Body of pancreas (tissue), 4 donors: ENCODE measurements at regions not wholly inside any gene's neighbourhood (a gene's known extent, or its start where the extent isn't known, plus 50 kb on each side); places are given as distances from the start of the nearest gene placed in this dataset.

ENCODE experiments used
- ATAC-seq: fragments of 150-250 bp; one replicate; pipeline ENCODE4 v1.9.1; 2016
- DNase-seq, 4 donors: peaks; one replicate each; pipeline ENCODE4 v3.0.0-alpha.2; 2019
- H3K27ac ChIP-seq, 4 donors: fragments of 200-600 bp; sonication (generic); 1 replicate in 3 of 4; 2 replicates in 1 of 4; pipeline versions ENCODE4 v1.5.1 to v1.6.1; 2016 to 2019; ENCODE audit warnings: mild to moderate bottlenecking in 1 of 4, mixed read lengths in 1 of 4, moderate library complexity in 1 of 4
- H3K27me3 ChIP-seq, 2 donors: fragments of 200-600 bp; sonication (generic); one replicate each; pipeline ENCODE4 v1.6.0; 2016; ENCODE audit warnings: mild to moderate bottlenecking in 1 of 2
- H3K36me3 ChIP-seq, 2 donors: fragments of 200-600 bp; sonication (generic); replicated peaks in 1 of 2; 2 replicates each; pipeline ENCODE4 v1.5.1; 2016; ENCODE audit warnings: low read depth in 2 of 2; ENCODE audit not compliant: insufficient read depth in 1 of 2
- H3K4me1 ChIP-seq: fragments of 200-600 bp; sonication (generic); one replicate; pipeline ENCODE4 v1.6.0; 2016
- H3K4me3 ChIP-seq, 2 donors: fragments of 200-600 bp; sonication (generic); 1 replicate in 1 of 2; 2 replicates in 1 of 2; pipeline ENCODE4 v1.5.1; 2016 to 2019
- H3K9me3 ChIP-seq, 3 donors: fragments of 200-600 bp; sonication (generic); 1 replicate in 2 of 3; 2 replicates in 1 of 3; pipeline ENCODE4 v1.5.1; 2016
- POLR2A ChIP-seq, 3 donors: fragments of 450-650 bp; IDR thresholded peaks; one replicate each; pipeline ENCODE4 v1.6.1; 2016; ENCODE audit warnings: antibody characterized with exemption in 3 of 3, mild to moderate bottlenecking in 2 of 3
- WGBS, 2 donors: methylation state at CpG; one replicate each; pipeline ENCODE4 v1.1.5; 2017; 5-methylcytosine and 5-hydroxymethylcytosine counted together
- intact Hi-C: fragments of 100-400 bp; cut with DNase I; formaldehyde crosslinking; loops from one replicate; pipeline ENCODE4 v1.15.1; 2023
- TF ChIP-seq, protein P1 (sequence below), 7 experiments: fragments of 450-650 bp in 4 of 7; fragments of 200-600 bp in 3 of 7; sonication (generic) in 3 of 7; IDR thresholded peaks; one replicate each; pipeline ENCODE4 v1.5.1; 2016 to 2019; ENCODE audit warnings: antibody characterized with exemption in 7 of 7

DNA sequence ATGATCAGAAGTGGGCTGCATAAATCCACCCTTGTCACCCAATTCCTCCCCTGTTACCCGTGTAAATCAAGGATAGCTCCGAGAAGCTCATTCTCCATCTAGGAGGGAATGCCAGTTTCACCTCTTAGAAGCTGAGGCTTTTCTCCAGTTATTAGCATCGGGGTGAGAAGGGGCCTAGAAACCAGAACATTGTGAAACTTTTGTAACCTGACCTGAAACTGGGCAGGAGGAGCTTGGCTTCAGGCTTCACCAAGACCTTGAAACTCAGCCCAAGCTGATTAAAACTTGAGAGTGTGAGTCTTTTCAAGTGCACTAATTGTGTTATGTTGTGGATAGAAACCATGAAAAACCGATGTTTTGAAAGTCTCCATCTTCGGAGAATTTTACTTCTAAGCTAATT is 103.1 kb downstream of the BMP2 start:
- ATAC-seq = peak; percentile 60
- Histone ChIP-seq H3K27me3 (no peaks in the 10 kb centered on the region), H3K4me3 (no peak overlapping the region), H3K9me3 (no peaks in the 10 kb centered on the region), H3K27ac (no peak overlapping the region), H3K4me1 (peaks cover 6% of the 10 kb centered on the region), H3K36me3 (no peaks in the 10 kb centered on the region)
- intact Hi-C loops = no loop called here
- peak; percentile 13 to 51 (median 32) for DNase-seq
- TF ChIP-seq, protein P1, sequence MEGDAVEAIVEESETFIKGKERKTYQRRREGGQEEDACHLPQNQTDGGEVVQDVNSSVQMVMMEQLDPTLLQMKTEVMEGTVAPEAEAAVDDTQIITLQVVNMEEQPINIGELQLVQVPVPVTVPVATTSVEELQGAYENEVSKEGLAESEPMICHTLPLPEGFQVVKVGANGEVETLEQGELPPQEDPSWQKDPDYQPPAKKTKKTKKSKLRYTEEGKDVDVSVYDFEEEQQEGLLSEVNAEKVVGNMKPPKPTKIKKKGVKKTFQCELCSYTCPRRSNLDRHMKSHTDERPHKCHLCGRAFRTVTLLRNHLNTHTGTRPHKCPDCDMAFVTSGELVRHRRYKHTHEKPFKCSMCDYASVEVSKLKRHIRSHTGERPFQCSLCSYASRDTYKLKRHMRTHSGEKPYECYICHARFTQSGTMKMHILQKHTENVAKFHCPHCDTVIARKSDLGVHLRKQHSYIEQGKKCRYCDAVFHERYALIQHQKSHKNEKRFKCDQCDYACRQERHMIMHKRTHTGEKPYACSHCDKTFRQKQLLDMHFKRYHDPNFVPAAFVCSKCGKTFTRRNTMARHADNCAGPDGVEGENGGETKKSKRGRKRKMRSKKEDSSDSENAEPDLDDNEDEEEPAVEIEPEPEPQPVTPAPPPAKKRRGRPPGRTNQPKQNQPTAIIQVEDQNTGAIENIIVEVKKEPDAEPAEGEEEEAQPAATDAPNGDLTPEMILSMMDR (IDR thresholded peaks at IDR 0.05) = no peak
- TF ChIP-seq POLR2A (IDR thresholded peaks at IDR 0.05) = no peak
- 28 to 37% methylated on average over 5 of the region's 5 CpGs for WGBS, 2 donors

DNA sequence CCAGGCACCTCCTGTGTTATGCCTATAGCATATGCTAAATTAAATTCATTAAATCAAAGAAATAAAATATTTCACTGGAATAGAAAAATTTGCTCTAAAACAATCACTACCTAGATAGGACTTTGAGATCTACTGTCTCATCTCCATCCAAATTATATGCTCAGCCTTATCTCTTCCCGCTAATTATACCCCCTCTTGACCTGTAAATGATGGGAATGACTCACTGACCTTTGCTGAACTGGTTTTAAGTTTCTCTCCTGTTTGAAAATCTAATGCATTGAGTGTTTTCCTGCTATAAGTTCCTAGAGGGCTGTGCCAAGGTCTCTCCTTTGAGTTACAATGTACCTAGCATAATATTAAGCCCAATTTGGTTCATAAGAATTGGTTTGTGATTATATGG is 110.1 kb downstream of the BMP2 start:
- intact Hi-C loops = no loop called here
- 44 to 46% methylated on average over 1 of the region's 1 CpG for WGBS, 2 donors

DNA sequence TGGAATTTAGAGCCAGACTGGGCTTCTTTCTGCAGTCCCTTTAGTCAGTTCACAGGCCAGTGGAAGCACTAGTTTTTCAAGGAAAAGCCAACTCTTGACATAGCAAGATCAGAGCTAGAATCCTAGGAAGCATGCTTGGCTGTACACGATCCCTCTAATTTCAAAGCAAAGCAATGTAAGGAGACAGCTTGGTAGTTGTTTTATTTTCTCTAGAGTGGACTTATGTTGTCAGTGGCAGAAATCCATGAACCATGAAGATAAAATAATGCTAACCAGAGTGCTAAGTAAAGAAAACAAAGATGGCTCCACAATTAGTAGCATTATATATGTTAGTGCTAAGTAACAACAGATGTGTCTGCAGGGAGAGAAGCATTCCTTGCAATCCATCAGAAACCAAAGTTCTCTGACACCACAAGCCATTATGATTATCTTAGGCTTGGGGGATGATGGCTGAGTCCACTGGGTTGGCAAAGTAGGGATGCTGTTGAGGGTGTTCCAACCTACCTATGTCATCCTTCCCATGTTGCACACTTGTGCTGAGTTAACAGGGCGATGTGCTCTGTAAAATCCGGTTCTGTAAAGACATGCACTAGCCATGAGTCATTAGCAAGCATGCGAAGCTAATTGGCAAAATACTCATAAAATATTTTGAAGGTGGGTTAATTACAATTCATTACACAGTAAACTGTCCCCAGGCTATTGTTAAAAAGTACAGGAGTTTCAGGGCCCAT is 115.2 kb downstream of the BMP2 start:
- no peaks in the 10 kb centered on the region for H3K9me3 ChIP-seq
- intact Hi-C loops = no loop called here
- ATAC-seq = no peak
- no peak overlapping the region for H3K4me3 ChIP-seq
- H3K27me3 ChIP-seq = no peaks in the 10 kb centered on the region
- no peak overlapping the region for H3K27ac ChIP-seq
- 68 to 77% methylated on average over 4 of the region's 4 CpGs for WGBS, 2 donors
- no peaks in the 10 kb centered on the region for H3K4me1 ChIP-seq
- DNase-seq = no peak
- H3K36me3 ChIP-seq = no peaks in the 10 kb centered on the region
- TF ChIP-seq, protein P1 (IDR thresholded peaks at IDR 0.05) = no peak
- TF ChIP-seq POLR2A (IDR thresholded peaks at IDR 0.05) = no peak

More for the DNA sequence above, 110.1 kb downstream of the BMP2 start:
- H3K27ac ChIP-seq = no peak overlapping the region
- no peak for TF ChIP-seq POLR2A (IDR thresholded peaks at IDR 0.05)
- TF ChIP-seq, protein P1 (IDR thresholded peaks at IDR 0.05) = no peak
- no peak overlapping the region for H3K4me3 ChIP-seq
- H3K27me3 ChIP-seq = no peaks in the 10 kb centered on the region
- no peak for ATAC-seq
- no peak for DNase-seq
- no peaks in the 10 kb centered on the region for H3K9me3 ChIP-seq
- no peaks in the 10 kb centered on the region for H3K4me1 ChIP-seq
- no peaks in the 10 kb centered on the region for H3K36me3 ChIP-seq

DNA sequence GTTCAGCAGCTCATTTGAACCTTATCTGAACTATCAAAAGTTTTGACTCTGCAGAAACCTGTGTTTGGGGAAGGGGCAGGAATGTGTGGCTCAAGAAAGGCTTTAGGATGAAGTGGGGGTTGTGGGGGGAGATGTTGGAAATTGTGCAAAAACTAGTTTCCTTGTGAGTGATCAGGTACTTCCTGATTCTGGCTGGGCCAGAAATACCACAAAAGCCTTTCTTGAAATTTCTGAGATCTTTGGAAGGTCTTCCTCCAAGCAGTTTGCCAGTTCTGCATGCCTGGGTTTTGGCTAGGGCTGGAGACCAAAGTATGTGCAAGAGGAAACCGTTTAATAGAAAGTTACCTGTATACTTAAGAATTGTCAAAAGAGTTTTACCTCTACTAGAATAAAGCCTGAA is 116.6 kb downstream of the BMP2 start:
- ATAC-seq (no peak), DNase-seq (no peak)
- no peak for TF ChIP-seq POLR2A (IDR thresholded peaks at IDR 0.05)
- TF ChIP-seq, protein P1 (IDR thresholded peaks at IDR 0.05) = no peak
- Histone ChIP-seq H3K36me3 (no peaks in the 10 kb centered on the region), H3K9me3 (no peaks in the 10 kb centered on the region), H3K27ac (no peak overlapping the region), H3K4me1 (no peaks in the 10 kb centered on the region), H3K4me3 (no peak overlapping the region), H3K27me3 (no peaks in the 10 kb centered on the region)
- intact Hi-C loops = no loop called here
- 17 to 43% methylated on average over 1 of the region's 1 CpG for WGBS, 2 donors
